ENCODE measurements at regions not wholly inside any gene's neighbourhood (a gene's known extent, or its start where the extent isn't known, plus 50 kb on each side); places are given as distances from the start of the nearest gene placed in this dataset.
"Not testable (repeated sequence)": the region's sequence is repeated elsewhere in the genome, so short reads cannot be mapped to it uniquely, and the experiment has no call there.

- TF ChIP-seq ZNF274 (IDR thresholded peaks at IDR 0.05; ENCODE audit: low read depth, low read length); YY1 (IDR thresholded peaks at IDR 0.05; ENCODE audit: insufficient read depth, insufficient read length); SUZ12 (IDR thresholded peaks at IDR 0.05; ENCODE audit: extremely low read depth, insufficient read depth, insufficient read length): not testable (repeated sequence)
These were observed 505.9 kb downstream of the SLC6A15 start for GRCh38 chr12:84406720-84407119.
